Lower lobe of right lung (tissue), 2 donors: ENCODE measurements at regions not wholly inside any gene's neighbourhood (a gene's known extent, or its start where the extent isn't known, plus 50 kb on each side); places are given as distances from the start of the nearest gene placed in this dataset.

ENCODE experiments used
- ATAC-seq, 2 donors: fragments of 200-7000 bp; cut with Tn5 transposase; one replicate each; pipeline ENCODE4 v1.9.1; 2020 to 2022; ENCODE audit warnings: mild to moderate bottlenecking in 2 of 2, moderate library complexity in 2 of 2
- DNase-seq: peaks from one replicate; pipeline ENCODE4 v3.0.0-alpha.2; 2020
- H3K27ac ChIP-seq: fragments of 200-600 bp; one replicate; pipeline ENCODE4 v1.8.0; 2022
- H3K27me3 ChIP-seq: fragments of 200-600 bp; one replicate; pipeline ENCODE4 v1.8.0; 2022; ENCODE audit warnings: low read depth
- H3K36me3 ChIP-seq: fragments of 200-600 bp; one replicate; pipeline ENCODE4 v1.8.0; 2022; ENCODE audit warnings: mild to moderate bottlenecking
- H3K4me1 ChIP-seq: fragments of 200-600 bp; one replicate; pipeline ENCODE4 v1.8.0; 2022
- H3K4me3 ChIP-seq: fragments of 200-600 bp; one replicate; pipeline ENCODE4 v1.8.0; 2022; ENCODE audit warnings: mild to moderate bottlenecking
- H3K9me3 ChIP-seq: fragments of 200-600 bp; one replicate; pipeline ENCODE4 v1.8.0; 2022
- CTCF ChIP-seq: fragments of 200-600 bp; IDR thresholded peaks from one replicate; pipeline ENCODE4 v1.8.0; 2022; ENCODE audit warnings: antibody characterized with exemption, mild to moderate bottlenecking
- intact Hi-C: fragments of 100-400 bp; cut with DNase I; formaldehyde crosslinking; loops from one replicate; pipeline ENCODE4 v1.11.0; 2022
- donor health status: DM: no; HTN: yes; CAD: no; lungs with severe emphysema.

- TF ChIP-seq CTCF = no peak
- ATAC-seq (no peak), DNase-seq (no peak)
- no peaks in the 10 kb centered on the region for H3K4me1 ChIP-seq
- H3K36me3 ChIP-seq = no peaks in the 10 kb centered on the region
- H3K4me3 ChIP-seq = no peak overlapping the region
- no peaks in the 10 kb centered on the region for H3K9me3 ChIP-seq
- H3K27ac ChIP-seq = no peak overlapping the region
- intact Hi-C loops = no loop called here
- H3K27me3 ChIP-seq = no peaks in the 10 kb centered on the region
These were observed 635.9 kb downstream of the CDH18 start for GRCh38 chr5:19352120-19352519.

- ATAC-seq = no peak
- Histone ChIP-seq H3K4me3 (no peak overlapping the region), H3K27me3 (no peaks in the 10 kb centered on the region), H3K9me3 (no peaks in the 10 kb centered on the region), H3K27ac (no peak overlapping the region), H3K36me3 (no peaks in the 10 kb centered on the region), H3K4me1 (no peaks in the 10 kb centered on the region)
- no peak for TF ChIP-seq CTCF
- intact Hi-C loops = no loop called here
- no peak for DNase-seq
These were observed 619.0 kb downstream of the CDH18 start for GRCh38 chr5:19369048-19369447.

- H3K27me3 ChIP-seq = no peaks in the 10 kb centered on the region
- H3K27ac ChIP-seq = no peak overlapping the region
- no peak for DNase-seq
- H3K4me1 ChIP-seq = no peaks in the 10 kb centered on the region
- H3K36me3 ChIP-seq = no peaks in the 10 kb centered on the region
- no peak for ATAC-seq
- H3K4me3 ChIP-seq = no peak overlapping the region
- TF ChIP-seq CTCF = no peak
- intact Hi-C loops = no loop called here
- no peaks in the 10 kb centered on the region for H3K9me3 ChIP-seq
These were observed 618.4 kb downstream of the CDH18 start for GRCh38 chr5:19369561-19369960.

GRCh38 chr5:19370655-19371386 lies 617.2 kb downstream of the CDH18 start:
- no peaks in the 10 kb centered on the region for H3K9me3 ChIP-seq
- no peak for TF ChIP-seq CTCF
- no peaks in the 10 kb centered on the region for H3K36me3 ChIP-seq
- no peak overlapping the region for H3K4me3 ChIP-seq
- ATAC-seq (no peak), DNase-seq (no peak)
- H3K4me1 ChIP-seq = no peaks in the 10 kb centered on the region
- H3K27ac ChIP-seq = no peak overlapping the region
- H3K27me3 ChIP-seq = no peaks in the 10 kb centered on the region
- intact Hi-C loops = no loop called here

GRCh38 chr5:19388391-19388790 lies 599.6 kb downstream of the CDH18 start:
- DNase-seq (no peak), ATAC-seq (no peak)
- no peak overlapping the region for H3K27ac ChIP-seq
- intact Hi-C loops = no loop called here
- H3K4me3 ChIP-seq = no peak overlapping the region
- H3K9me3 ChIP-seq = no peaks in the 10 kb centered on the region
- no peaks in the 10 kb centered on the region for H3K36me3 ChIP-seq
- no peaks in the 10 kb centered on the region for H3K27me3 ChIP-seq
- no peaks in the 10 kb centered on the region for H3K4me1 ChIP-seq
- no peak for TF ChIP-seq CTCF
